Erythroblast (primary cell): ENCODE measurements at regions not wholly inside any gene's neighbourhood (a gene's known extent, or its start where the extent isn't known, plus 50 kb on each side); places are given as distances from the start of the nearest gene placed in this dataset.

Experiments
- GATA1 ChIP-seq: IDR thresholded peaks from 2 replicates; pipeline ENCODE4 v1.6.1; 2011; ENCODE audit warnings: low read depth, mild to moderate bottlenecking, control low read depth, low read length, moderate library complexity
- POLR2A ChIP-seq: IDR thresholded peaks from 2 replicates; pipeline ENCODE4 v1.6.1; 2011; ENCODE audit warnings: mild to moderate bottlenecking, low read length

DNA sequence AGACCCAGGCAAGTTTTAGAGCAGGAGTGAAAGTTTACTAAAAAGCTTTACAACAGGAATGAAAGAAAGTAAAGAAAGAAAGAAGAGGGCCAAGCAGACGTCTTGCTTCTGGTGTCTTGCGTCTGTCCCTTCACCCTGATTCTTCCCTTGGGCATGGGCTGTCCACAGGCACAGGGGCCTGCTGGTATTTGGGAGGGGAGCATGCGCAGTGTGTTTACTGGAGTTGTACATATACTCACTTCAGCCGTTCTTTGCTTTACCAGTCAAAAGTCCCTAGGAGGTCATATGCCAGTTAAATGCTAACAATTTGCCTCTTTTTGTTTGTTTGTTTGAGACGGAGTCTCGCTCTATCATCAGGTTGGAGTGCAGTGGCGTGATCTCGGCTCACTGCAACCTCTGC lies 875.9 kb downstream of the REEP3 start:
- no peak for TF ChIP-seq GATA1
- no peak for TF ChIP-seq POLR2A
